ENCODE measurements at regions not wholly inside any gene's neighbourhood (a gene's known extent, or its start where the extent isn't known, plus 50 kb on each side); places are given as distances from the start of the nearest gene placed in this dataset.

- no peak overlapping the region for H3K4me3 ChIP-seq (ENCODE audit: low read depth, low read length)
- no peak for DNase-seq (ENCODE audit: low read depth)
- TF ChIP-seq, protein P1, sequence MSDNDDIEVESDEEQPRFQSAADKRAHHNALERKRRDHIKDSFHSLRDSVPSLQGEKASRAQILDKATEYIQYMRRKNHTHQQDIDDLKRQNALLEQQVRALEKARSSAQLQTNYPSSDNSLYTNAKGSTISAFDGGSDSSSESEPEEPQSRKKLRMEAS (IDR thresholded peaks at IDR 0.05; ENCODE audit: low read depth, low read length) = no peak
- TF ChIP-seq CTCF (IDR thresholded peaks at IDR 0.05; ENCODE audit: low read depth, low read length) (no peak), MYC (IDR thresholded peaks at IDR 0.05; ENCODE audit: low read depth, low read length) (no peak), POLR2A (IDR thresholded peaks at IDR 0.05; ENCODE audit: extremely low read depth, insufficient read length) (no peak)
Measured at GRCh38 chr4:36852856-36853255, 391.7 kb upstream of the NWD2 start.

- H3K4me3 ChIP-seq (ENCODE audit: low read depth, low read length) = no peak overlapping the region
- no peak for TF ChIP-seq MYC (IDR thresholded peaks at IDR 0.05; ENCODE audit: low read depth, low read length)
- TF ChIP-seq CTCF (IDR thresholded peaks at IDR 0.05; ENCODE audit: low read depth, low read length) = no peak
- TF ChIP-seq, protein P1 (IDR thresholded peaks at IDR 0.05; ENCODE audit: low read depth, low read length) = no peak
- TF ChIP-seq POLR2A (IDR thresholded peaks at IDR 0.05; ENCODE audit: extremely low read depth, insufficient read length) = no peak
- DNase-seq (ENCODE audit: low read depth) = no peak
Measured at GRCh38 chr4:36854554-36854953, 390.0 kb upstream of the NWD2 start.

DNA sequence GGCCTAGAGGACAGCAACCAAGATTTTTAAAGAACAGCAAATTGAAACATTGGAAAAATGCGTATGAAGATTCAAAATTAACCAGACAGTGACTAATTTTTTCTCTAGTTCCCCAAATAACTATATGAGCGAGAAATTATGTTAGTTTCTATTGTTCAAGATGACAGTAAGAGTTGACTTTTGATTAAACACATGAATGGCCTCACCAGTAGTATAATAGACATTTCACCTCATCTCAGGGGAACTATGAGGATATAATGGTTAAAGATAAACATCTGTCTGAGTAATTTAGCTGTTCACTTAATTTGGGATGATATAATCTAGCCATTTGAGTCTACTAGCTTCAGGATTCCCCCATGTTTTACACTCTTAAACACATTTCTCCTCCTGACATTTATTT is 380.9 kb upstream of the NWD2 start:
- no peak overlapping the region for H3K4me3 ChIP-seq (ENCODE audit: low read depth, low read length)
- no peak for DNase-seq (ENCODE audit: low read depth)
- TF ChIP-seq, protein P1 (IDR thresholded peaks at IDR 0.05; ENCODE audit: low read depth, low read length) = no peak
- TF ChIP-seq CTCF (IDR thresholded peaks at IDR 0.05; ENCODE audit: low read depth, low read length) = no peak
- no peak for TF ChIP-seq POLR2A (IDR thresholded peaks at IDR 0.05; ENCODE audit: extremely low read depth, insufficient read length)
- no peak for TF ChIP-seq MYC (IDR thresholded peaks at IDR 0.05; ENCODE audit: low read depth, low read length)

GRCh38 chr4:36870121-36870520 is 374.4 kb upstream of the NWD2 start:
- TF ChIP-seq MYC (IDR thresholded peaks at IDR 0.05; ENCODE audit: low read depth, low read length) = no peak
- no peak for TF ChIP-seq CTCF (IDR thresholded peaks at IDR 0.05; ENCODE audit: low read depth, low read length)
- TF ChIP-seq POLR2A (IDR thresholded peaks at IDR 0.05; ENCODE audit: extremely low read depth, insufficient read length) = no peak

GRCh38 chr4:36872679-36873078 is 371.9 kb upstream of the NWD2 start:
- TF ChIP-seq POLR2A (IDR thresholded peaks at IDR 0.05; ENCODE audit: extremely low read depth, insufficient read length) = no peak
- no peak for TF ChIP-seq CTCF (IDR thresholded peaks at IDR 0.05; ENCODE audit: low read depth, low read length)
- no peak for TF ChIP-seq MYC (IDR thresholded peaks at IDR 0.05; ENCODE audit: low read depth, low read length)
- TF ChIP-seq, protein P1 (IDR thresholded peaks at IDR 0.05; ENCODE audit: low read depth, low read length) = no peak
- no peak for DNase-seq (ENCODE audit: low read depth)
- no peak overlapping the region for H3K4me3 ChIP-seq (ENCODE audit: low read depth, low read length)

More at GRCh38 chr4:36870121-36870520, 374.4 kb upstream of the NWD2 start:
- no peak overlapping the region for H3K4me3 ChIP-seq (ENCODE audit: low read depth, low read length)
- no peak for DNase-seq (ENCODE audit: low read depth)

DNA sequence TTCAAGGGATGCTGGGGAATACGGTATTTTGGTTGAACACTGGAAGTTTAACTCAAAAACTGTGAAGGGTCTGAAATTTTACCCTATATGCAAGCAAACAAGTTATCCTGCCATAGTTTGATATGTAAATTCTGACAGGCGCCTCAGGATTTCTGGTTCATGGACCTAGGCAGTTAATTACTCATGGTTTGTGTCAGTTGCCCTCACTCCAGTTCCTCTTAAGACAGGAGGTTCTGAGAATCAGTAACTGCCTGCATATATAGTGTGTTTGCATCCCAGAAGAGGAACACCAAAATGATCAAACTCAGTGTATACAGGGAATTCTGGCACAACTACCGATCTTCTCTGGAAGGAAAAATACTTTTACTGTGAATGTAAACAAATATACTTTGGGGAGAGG is 360.4 kb upstream of the NWD2 start:
- no peak for TF ChIP-seq MYC (IDR thresholded peaks at IDR 0.05; ENCODE audit: low read depth, low read length)
- H3K4me3 ChIP-seq (ENCODE audit: low read depth, low read length) = no peak overlapping the region
- no peak for DNase-seq (ENCODE audit: low read depth)

All from NB4 (cell line).